ENCODE measurements at regions not wholly inside any gene's neighbourhood (a gene's known extent, or its start where the extent isn't known, plus 50 kb on each side); places are given as distances from the start of the nearest gene placed in this dataset.

- DNase-seq (peak in 1 of 3 donors; percentile 38), ATAC-seq (ENCODE audit: insufficient read depth, low FRiP score) (no peak)
- Histone ChIP-seq H3K9me3 (ENCODE audit: control insufficient read depth in 4 of 4, insufficient read depth in 3 of 4, low read length in 3 of 4) (peaks cover 0 to 9% (median 0%) of the 10 kb centered on the region in 4 donors), H3K36me3 (ENCODE audit: control insufficient read depth in 4 of 4, insufficient read depth in 4 of 4, low read length in 4 of 4) (no peaks in the 10 kb centered on the region), H3K27ac (ENCODE audit: low read depth in 1 of 2, low read length in 1 of 2) (no peak overlapping the region), H3K27me3 (ENCODE audit: control insufficient read depth in 3 of 3, insufficient read depth in 3 of 3, low read length in 2 of 3) (no peaks in the 10 kb centered on the region), H3K4me3 (no peak overlapping the region), H3K4me1 (ENCODE audit: control insufficient read depth in 5 of 5, insufficient read depth in 5 of 5, low read length in 5 of 5) (no peaks in the 10 kb centered on the region), H3K9ac (ENCODE audit: insufficient read depth in 1 of 2, low read length in 2 of 2) (peak overlapping the region in 1 of 2 donors; percentile 46)
- no peak for TF ChIP-seq CTCF (IDR thresholded peaks at IDR 0.05; ENCODE audit: control extremely low read depth, extremely low read depth)
- WGBS, 2 donors, result 46 to 94% methylated on average over 5 of the region's 5 CpGs
These were observed 202.1 kb downstream of the OR13H1 start for GRCh38 chrX:131745942-131746489.

- Histone ChIP-seq H3K27ac (ENCODE audit: low read depth in 1 of 2, low read length in 1 of 2) (peak overlapping the region in 1 of 2 donors; percentile 72), H3K27me3 (ENCODE audit: control insufficient read depth in 3 of 3, insufficient read depth in 3 of 3, low read length in 2 of 3) (no peaks in the 10 kb centered on the region), H3K4me3 (peak overlapping the region; percentile 24), H3K36me3 (ENCODE audit: control insufficient read depth in 4 of 4, insufficient read depth in 4 of 4, low read length in 4 of 4) (no peaks in the 10 kb centered on the region), H3K9me3 (ENCODE audit: control insufficient read depth in 4 of 4, insufficient read depth in 3 of 4, low read length in 3 of 4) (peaks cover 0 to 6% (median 0%) of the 10 kb centered on the region in 4 donors), H3K4me1 (ENCODE audit: control insufficient read depth in 5 of 5, insufficient read depth in 5 of 5, low read length in 5 of 5) (no peaks in the 10 kb centered on the region), H3K9ac (ENCODE audit: insufficient read depth in 1 of 2, low read length in 2 of 2) (peak overlapping the region; percentile 44 to 86)
- ATAC-seq (ENCODE audit: insufficient read depth, low FRiP score), result peak; percentile 70
- TF ChIP-seq CTCF (IDR thresholded peaks at IDR 0.05; ENCODE audit: control extremely low read depth, extremely low read depth), result peak; percentile 25
- peak in 2 of 3 donors; percentile 93 to 95 for DNase-seq
- 48 to 94% methylated on average over 14 of the region's 14 CpGs for WGBS, 2 donors
These were observed 202.7 kb downstream of the OR13H1 start for GRCh38 chrX:131746491-131746968.

- peak; percentile 85 for ATAC-seq (ENCODE audit: insufficient read depth, low FRiP score)
- Histone ChIP-seq H3K9me3 (ENCODE audit: control insufficient read depth in 4 of 4, insufficient read depth in 3 of 4, low read length in 3 of 4) (peaks cover 0 to 6% (median 0%) of the 10 kb centered on the region in 4 donors), H3K4me1 (ENCODE audit: control insufficient read depth in 5 of 5, insufficient read depth in 5 of 5, low read length in 5 of 5) (no peaks in the 10 kb centered on the region), H3K4me3 (peak overlapping the region; percentile 24), H3K36me3 (ENCODE audit: control insufficient read depth in 4 of 4, insufficient read depth in 4 of 4, low read length in 4 of 4) (no peaks in the 10 kb centered on the region), H3K9ac (ENCODE audit: insufficient read depth in 1 of 2, low read length in 2 of 2) (peak overlapping the region; percentile 44 to 86), H3K27ac (ENCODE audit: low read depth in 1 of 2, low read length in 1 of 2) (peak overlapping the region in 1 of 2 donors; percentile 72), H3K27me3 (ENCODE audit: control insufficient read depth in 3 of 3, insufficient read depth in 3 of 3, low read length in 2 of 3) (no peaks in the 10 kb centered on the region)
- WGBS, 2 donors, result 48 to 95% methylated on average over 9 of the region's 9 CpGs
- peak; percentile 57 for TF ChIP-seq CTCF (IDR thresholded peaks at IDR 0.05; ENCODE audit: control extremely low read depth, extremely low read depth)
- peak in 2 of 3 donors; percentile 91 to 96 for DNase-seq
These were observed 203.3 kb downstream of the OR13H1 start for GRCh38 chrX:131747173-131747572.
